Neural progenitor cell (in vitro differentiated cells): ENCODE measurements at regions not wholly inside any gene's neighbourhood (a gene's known extent, or its start where the extent isn't known, plus 50 kb on each side); places are given as distances from the start of the nearest gene placed in this dataset.

Experiments used
- DNase-seq: peaks from one replicate; pipeline ENCODE4 v3.0.0-alpha.2; 2016; ENCODE audit warnings: low spot score
- H2AFZ ChIP-seq: fragments of 200-600 bp; sonication (generic); replicated peaks from 2 replicates; pipeline ENCODE4 v1.6.1; 2016; ENCODE audit warnings: antibody characterized with exemption
- H3F3A ChIP-seq: fragments of 200-600 bp; sonication (generic); 2 replicates; pipeline ENCODE4 v1.6.1; 2016; ENCODE audit warnings: antibody characterized with exemption, low read depth
- H3K27ac ChIP-seq: fragments of 200-600 bp; sonication (generic); 2 replicates; pipeline ENCODE4 v1.5.1; 2016; ENCODE audit warnings: mild to moderate bottlenecking
- H3K27me3 ChIP-seq: fragments of 200-600 bp; sonication (generic); 2 replicates; pipeline ENCODE4 v1.6.1; 2016; ENCODE audit warnings: mild to moderate bottlenecking, moderate library complexity
- H3K36me3 ChIP-seq: fragments of 200-600 bp; sonication (generic); 2 replicates; pipeline ENCODE4 v1.5.1; 2016
- H3K4me1 ChIP-seq: fragments of 200-600 bp; sonication (generic); 2 replicates; pipeline ENCODE4 v1.6.1; 2016; ENCODE audit warnings: mixed run types
- H3K4me2 ChIP-seq: fragments of 200-600 bp; sonication (generic); 2 replicates; pipeline ENCODE4 v1.6.1; 2016
- H3K4me3 ChIP-seq: fragments of 200-600 bp; sonication (generic); 2 replicates; pipeline ENCODE4 v1.5.1; 2016
- H3K79me2 ChIP-seq: fragments of 200-600 bp; sonication (generic); 2 replicates; pipeline ENCODE4 v1.6.1; 2016; ENCODE audit warnings: low read depth
- H3K9ac ChIP-seq: fragments of 200-600 bp; sonication (generic); 2 replicates; pipeline ENCODE4 v1.6.1; 2016
- H3K9me3 ChIP-seq: fragments of 200-600 bp; sonication (generic); 2 replicates; pipeline ENCODE4 v1.5.1; 2016; ENCODE audit warnings: low read depth
- H4K20me1 ChIP-seq: fragments of 200-600 bp; sonication (generic); 2 replicates; pipeline ENCODE4 v1.6.1; 2016; ENCODE audit warnings: low read depth
- H3K27ac Mint-ChIP-seq: 3 replicates; pipeline ENCODE4 v1.8.0; 2021; ENCODE audit warnings: mixed read lengths
- H3K27me3 Mint-ChIP-seq: 2 replicates; pipeline ENCODE4 v1.8.0; 2022; ENCODE audit warnings: low read depth, mild to moderate bottlenecking, inconsistent platforms, moderate library complexity, mixed read lengths; ENCODE audit not compliant: insufficient read depth
- H3K36me3 Mint-ChIP-seq: 3 replicates; pipeline ENCODE4 v1.8.0; 2021; ENCODE audit warnings: mixed read lengths
- H3K4me1 Mint-ChIP-seq: 3 replicates; pipeline ENCODE4 v1.8.0; 2021; ENCODE audit warnings: mixed read lengths
- H3K4me3 Mint-ChIP-seq: 3 replicates; pipeline ENCODE4 v1.8.0; 2021; ENCODE audit warnings: mild to moderate bottlenecking, moderate library complexity, mixed read lengths
- H3K9me3 Mint-ChIP-seq: 3 replicates; pipeline ENCODE4 v1.8.0; 2020; ENCODE audit warnings: mixed read lengths
- CTCF ChIP-seq: fragments of 200-600 bp; sonication (generic); IDR thresholded peaks from 2 replicates; pipeline ENCODE4 v1.5.1; 2017; ENCODE audit warnings: antibody characterized with exemption, mild to moderate bottlenecking
- EZH2 ChIP-seq: fragments of 200-600 bp; sonication (generic); IDR thresholded peaks from 2 replicates; pipeline ENCODE4 v1.6.1; 2017; ENCODE audit warnings: antibody characterized with exemption, mild to moderate bottlenecking, moderate library complexity
- EZH2phosphoT487 ChIP-seq: fragments of 200-600 bp; sonication (generic); IDR thresholded peaks from 2 replicates; pipeline ENCODE4 v1.6.1; 2017; ENCODE audit warnings: antibody characterized with exemption

- no peaks in the 10 kb centered on the region for H3K27me3 ChIP-seq
- no peak overlapping the region for H2AFZ ChIP-seq
- H3K9me3 Mint-ChIP-seq: no peaks in the 10 kb centered on the region
- H3K4me3 Mint-ChIP-seq: no peak overlapping the region
- H3K4me3 ChIP-seq: no peak overlapping the region
- H3F3A ChIP-seq: no peaks in the 10 kb centered on the region
- H3K27me3 Mint-ChIP-seq: peaks cover 4% of the 10 kb centered on the region
- H3K9ac ChIP-seq: no peak overlapping the region
- no peaks in the 10 kb centered on the region for H3K79me2 ChIP-seq
- no peaks in the 10 kb centered on the region for H3K9me3 ChIP-seq
- H3K36me3 Mint-ChIP-seq: no peaks in the 10 kb centered on the region
- no peak overlapping the region for H3K27ac Mint-ChIP-seq
- H3K27ac ChIP-seq: no peak overlapping the region
- H3K4me2 ChIP-seq: no peak overlapping the region
- peaks cover 7% of the 10 kb centered on the region for H3K4me1 Mint-ChIP-seq
- TF ChIP-seq CTCF (no peak), EZH2phosphoT487 (no peak), EZH2 (no peak)
- DNase-seq: no peak
- peaks cover 13% of the 10 kb centered on the region for H3K4me1 ChIP-seq
- H3K36me3 ChIP-seq: no peaks in the 10 kb centered on the region
- H4K20me1 ChIP-seq: no peaks in the 10 kb centered on the region
These were observed 966.0 kb downstream of the PCDH17 start for GRCh38 chr13:58597552-58597951.

GRCh38 chr13:58598241-58598640 is 966.7 kb downstream of the PCDH17 start:
- H3K27ac Mint-ChIP-seq: no peak overlapping the region
- peaks cover 4% of the 10 kb centered on the region for H3K27me3 Mint-ChIP-seq
- Histone ChIP-seq H3K27ac (no peak overlapping the region), H3K4me3 (no peak overlapping the region), H4K20me1 (no peaks in the 10 kb centered on the region), H3K9ac (no peak overlapping the region), H3K36me3 (no peaks in the 10 kb centered on the region), H3K4me1 (peaks cover 13% of the 10 kb centered on the region), H2AFZ (no peak overlapping the region), H3K27me3 (no peaks in the 10 kb centered on the region), H3K9me3 (no peaks in the 10 kb centered on the region), H3K4me2 (no peak overlapping the region), H3F3A (no peaks in the 10 kb centered on the region), H3K79me2 (no peaks in the 10 kb centered on the region)
- no peak for DNase-seq
- TF ChIP-seq EZH2 (no peak), EZH2phosphoT487 (no peak), CTCF (no peak)
- H3K9me3 Mint-ChIP-seq: no peaks in the 10 kb centered on the region
- no peak overlapping the region for H3K4me3 Mint-ChIP-seq
- no peaks in the 10 kb centered on the region for H3K36me3 Mint-ChIP-seq
- peaks cover 7% of the 10 kb centered on the region for H3K4me1 Mint-ChIP-seq

GRCh38 chr13:58611117-58611516 is 979.6 kb downstream of the PCDH17 start:
- Mint-ChIP-seq H3K4me1 (no peaks in the 10 kb centered on the region), H3K27ac (no peak overlapping the region), H3K27me3 (peaks cover 2% of the 10 kb centered on the region), H3K4me3 (no peak overlapping the region), H3K9me3 (peaks cover 4% of the 10 kb centered on the region), H3K36me3 (no peaks in the 10 kb centered on the region)
- no peak for DNase-seq
- no peak overlapping the region for H3K4me3 ChIP-seq
- H3K79me2 ChIP-seq: no peaks in the 10 kb centered on the region
- no peaks in the 10 kb centered on the region for H3K4me1 ChIP-seq
- peak overlapping the region; percentile 17 for H2AFZ ChIP-seq
- no peak for TF ChIP-seq CTCF
- no peak for TF ChIP-seq EZH2phosphoT487
- no peak for TF ChIP-seq EZH2
- H3K4me2 ChIP-seq: no peak overlapping the region
- H4K20me1 ChIP-seq: no peaks in the 10 kb centered on the region
- H3K9me3 ChIP-seq: no peaks in the 10 kb centered on the region
- H3F3A ChIP-seq: no peaks in the 10 kb centered on the region
- no peaks in the 10 kb centered on the region for H3K27me3 ChIP-seq
- no peak overlapping the region for H3K27ac ChIP-seq
- H3K9ac ChIP-seq: no peak overlapping the region
- H3K36me3 ChIP-seq: no peaks in the 10 kb centered on the region
